MM.1S (cell line): ENCODE measurements at regions not wholly inside any gene's neighbourhood (a gene's known extent, or its start where the extent isn't known, plus 50 kb on each side); places are given as distances from the start of the nearest gene placed in this dataset.

ENCODE experiments used
- CTCF ChIP-seq: fragments of 300-600 bp; sonication (generic); IDR thresholded peaks from 2 replicates; pipeline ENCODE4 v1.5.1; 2016; ENCODE audit warnings: antibody characterized with exemption, low read length, mixed read lengths
- EZH2phosphoT487 ChIP-seq: fragments of 300-600 bp; sonication (generic); IDR thresholded peaks from 2 replicates; pipeline ENCODE4 v1.6.1; 2018; ENCODE audit warnings: antibody characterized with exemption, low read length

- TF ChIP-seq CTCF (no peak), EZH2phosphoT487 (no peak)
These were observed 84.3 kb upstream of the DHRSX start for GRCh38 chrX:2585158-2585470.
